ENCODE measurements at regions not wholly inside any gene's neighbourhood (a gene's known extent, or its start where the extent isn't known, plus 50 kb on each side); places are given as distances from the start of the nearest gene placed in this dataset.
"Not testable (repeated sequence)": the region's sequence is repeated elsewhere in the genome, so short reads cannot be mapped to it uniquely, and the experiment has no call there.

DNA sequence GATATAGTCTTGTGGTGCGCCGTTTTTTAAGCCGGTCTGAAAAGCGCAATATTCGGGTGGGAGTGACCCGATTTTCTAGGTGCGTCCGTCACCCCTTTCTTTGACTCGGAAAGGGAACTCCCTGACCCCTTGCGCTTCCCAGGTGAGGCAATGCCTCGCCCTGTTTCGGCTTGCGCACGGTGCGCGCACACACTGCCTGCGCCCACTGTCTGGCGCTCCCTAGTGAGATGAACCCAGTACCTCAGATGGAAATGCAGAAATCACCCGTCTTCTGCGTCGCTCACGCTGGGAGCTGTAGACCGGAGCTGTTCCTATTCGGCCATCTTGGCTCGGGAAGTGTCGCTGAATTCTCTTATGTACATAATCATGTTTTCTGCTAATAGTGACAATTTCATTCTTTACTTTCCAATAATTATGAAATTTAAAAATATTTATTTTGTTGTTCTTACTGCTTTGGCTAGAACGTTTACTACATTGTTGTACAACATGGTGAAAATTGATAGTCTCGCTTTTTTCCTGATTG, 61.2 kb upstream of the MINDY3 start:
- H3K27ac Mint-ChIP-seq; H3K27me3 Mint-ChIP-seq; H3K9me3 Mint-ChIP-seq (ENCODE audit: low read depth); H3K4me3 Mint-ChIP-seq; H3K36me3 Mint-ChIP-seq; H3K4me1 Mint-ChIP-seq (ENCODE audit: low read depth): not testable (repeated sequence)

DNA sequence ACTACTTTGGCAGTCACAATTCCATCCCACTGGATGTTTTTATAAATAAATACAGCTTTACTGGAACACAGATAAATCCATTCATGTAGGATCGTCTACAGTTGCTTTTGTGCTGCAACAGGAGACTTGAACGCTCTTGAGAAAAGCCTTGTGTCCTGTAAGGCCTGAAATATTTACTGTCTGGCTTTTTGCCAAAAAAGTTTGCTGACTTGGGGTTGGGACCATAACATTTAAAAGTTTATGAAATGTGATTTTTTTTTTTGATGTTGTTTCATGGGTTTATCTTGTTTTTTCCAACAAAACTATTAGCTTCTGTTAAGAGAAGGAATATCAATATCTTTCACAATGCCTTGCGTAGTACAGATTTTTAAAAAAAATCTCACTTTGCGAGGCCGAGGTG, 71.1 kb upstream of the MINDY3 start:
- Mint-ChIP-seq H3K27ac (no peak overlapping the region), H3K27me3 (peaks cover 26% of the 10 kb centered on the region), H3K9me3 (ENCODE audit: low read depth) (peaks cover 8% of the 10 kb centered on the region), H3K4me3 (no peak overlapping the region), H3K36me3 (no peaks in the 10 kb centered on the region), H3K4me1 (ENCODE audit: low read depth) (no peaks in the 10 kb centered on the region)

DNA sequence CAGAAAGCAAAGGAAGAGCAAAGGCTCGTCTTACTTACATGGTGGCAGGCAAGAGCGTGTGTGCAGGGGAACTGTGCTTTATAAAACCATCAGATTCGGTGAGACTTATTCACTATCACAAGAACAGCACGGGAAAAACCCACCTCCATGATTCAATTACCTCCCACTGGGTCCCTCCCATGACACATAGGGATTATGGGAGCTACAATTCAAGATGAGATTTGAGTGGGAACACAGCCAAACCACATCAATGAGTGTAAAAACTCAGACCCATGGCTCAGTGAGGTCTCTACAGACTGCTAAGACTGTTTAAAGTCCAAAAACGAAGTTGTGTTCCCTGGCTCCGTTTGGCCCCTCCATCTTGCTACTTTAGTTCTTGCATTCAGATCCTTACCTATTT, 79.2 kb upstream of the MINDY3 start:
- not testable (repeated sequence) for H3K27me3 Mint-ChIP-seq; H3K36me3 Mint-ChIP-seq; H3K4me3 Mint-ChIP-seq; H3K9me3 Mint-ChIP-seq (ENCODE audit: low read depth); H3K4me1 Mint-ChIP-seq (ENCODE audit: low read depth); H3K27ac Mint-ChIP-seq

- Mint-ChIP-seq H3K27me3 (peaks cover 9% of the 10 kb centered on the region), H3K4me1 (ENCODE audit: low read depth) (no peaks in the 10 kb centered on the region), H3K4me3 (no peak overlapping the region), H3K36me3 (no peaks in the 10 kb centered on the region), H3K9me3 (ENCODE audit: low read depth) (peaks cover 13% of the 10 kb centered on the region), H3K27ac (no peak overlapping the region)
Measured at GRCh38 chr10:15943426-15943825, 83.1 kb upstream of the MINDY3 start.

DNA sequence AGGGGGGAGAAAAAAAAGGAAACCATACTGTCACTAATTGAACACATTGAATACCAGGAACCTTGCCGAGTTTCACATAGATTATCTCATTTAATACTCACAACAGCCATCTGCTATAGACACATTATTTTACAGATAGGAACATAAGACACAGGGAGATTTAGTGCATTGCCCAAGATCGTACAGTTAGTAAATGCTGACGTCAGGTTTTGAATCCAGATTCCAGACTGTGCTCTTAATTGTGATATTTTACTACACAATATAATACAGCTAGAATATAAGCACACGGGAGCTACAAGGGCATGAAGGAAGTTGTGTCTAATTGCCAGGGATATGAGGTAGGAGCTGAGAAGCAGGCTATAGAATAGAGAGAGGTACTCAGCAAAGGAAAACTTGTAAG, 93.9 kb upstream of the MINDY3 start:
- Mint-ChIP-seq H3K9me3 (ENCODE audit: low read depth) (no peaks in the 10 kb centered on the region), H3K4me1 (ENCODE audit: low read depth) (no peaks in the 10 kb centered on the region), H3K27ac (no peak overlapping the region), H3K27me3 (peaks cover 4% of the 10 kb centered on the region), H3K4me3 (no peak overlapping the region), H3K36me3 (no peaks in the 10 kb centered on the region)

DNA sequence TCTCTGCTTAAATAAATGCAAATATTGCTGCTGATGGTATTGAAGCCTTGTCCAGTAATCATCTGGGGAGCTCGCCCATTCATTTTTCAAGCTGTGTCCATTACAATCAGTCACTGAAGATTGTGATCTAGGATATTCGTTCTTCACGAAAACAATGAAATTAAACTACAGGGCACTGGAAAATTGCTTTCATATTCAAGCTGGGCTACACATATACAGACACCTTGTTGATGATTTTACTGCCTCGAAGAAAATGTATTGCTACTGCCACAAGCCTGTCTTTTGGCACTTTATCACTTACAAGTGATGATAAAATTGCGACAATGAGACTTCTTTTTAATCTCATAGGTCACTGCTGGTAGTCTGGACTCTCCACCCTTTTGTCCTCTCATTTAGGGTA, 100.0 kb upstream of the MINDY3 start:
- no peaks in the 10 kb centered on the region for H3K4me1 Mint-ChIP-seq (ENCODE audit: low read depth)
- H3K4me3 Mint-ChIP-seq, result no peak overlapping the region
- no peaks in the 10 kb centered on the region for H3K36me3 Mint-ChIP-seq
- peaks cover 1% of the 10 kb centered on the region for H3K9me3 Mint-ChIP-seq (ENCODE audit: low read depth)
- peaks cover 8% of the 10 kb centered on the region for H3K27me3 Mint-ChIP-seq
- no peak overlapping the region for H3K27ac Mint-ChIP-seq

DNA sequence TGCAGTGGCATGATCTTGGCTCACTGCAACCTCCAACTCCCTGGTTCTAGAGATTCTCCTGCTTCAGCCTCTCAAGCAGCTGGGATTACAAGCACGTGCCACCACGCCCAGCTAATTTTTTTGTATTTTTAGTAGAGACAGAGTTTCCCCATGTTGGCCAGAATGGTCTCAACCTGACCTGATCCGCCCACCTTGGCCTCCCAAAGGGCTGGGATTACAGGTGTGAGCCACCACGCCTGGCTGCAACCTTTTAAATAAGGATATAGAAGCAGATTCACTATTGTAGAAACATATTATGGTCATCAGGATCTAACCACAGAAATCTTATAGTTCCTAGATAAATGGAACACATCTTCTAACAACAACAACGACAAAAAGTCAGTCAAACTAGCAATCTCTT, 112.4 kb upstream of the MINDY3 start:
- H3K4me1 Mint-ChIP-seq (ENCODE audit: low read depth); H3K36me3 Mint-ChIP-seq; H3K4me3 Mint-ChIP-seq; H3K27ac Mint-ChIP-seq; H3K27me3 Mint-ChIP-seq; H3K9me3 Mint-ChIP-seq (ENCODE audit: low read depth): not testable (repeated sequence)

DNA sequence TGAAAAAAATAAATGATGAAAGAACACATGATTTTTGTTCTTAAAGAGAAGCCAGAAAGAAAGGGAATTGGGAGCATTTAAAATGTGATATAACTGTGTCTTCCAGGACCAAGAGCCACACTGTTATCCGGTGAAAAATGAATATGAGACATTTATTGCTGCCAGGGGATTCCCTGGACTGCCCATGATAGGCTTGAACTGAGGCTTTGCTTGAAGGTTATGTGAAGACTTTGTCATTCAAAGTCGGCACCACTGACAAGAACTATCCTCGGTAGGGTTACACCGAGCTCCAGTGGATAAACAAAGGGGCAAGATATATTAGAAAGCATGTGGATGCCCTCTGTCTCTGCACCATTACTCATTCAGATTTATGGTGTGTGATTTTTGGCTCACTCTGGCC, 125.4 kb upstream of the MINDY3 start:
- Mint-ChIP-seq H3K9me3 (ENCODE audit: low read depth) (no peaks in the 10 kb centered on the region), H3K4me1 (ENCODE audit: low read depth) (no peaks in the 10 kb centered on the region), H3K4me3 (no peak overlapping the region), H3K27me3 (no peaks in the 10 kb centered on the region), H3K36me3 (no peaks in the 10 kb centered on the region), H3K27ac (no peak overlapping the region)

- no peaks in the 10 kb centered on the region for H3K9me3 Mint-ChIP-seq (ENCODE audit: low read depth)
- H3K4me3 Mint-ChIP-seq, result no peak overlapping the region
- H3K27ac Mint-ChIP-seq, result no peak overlapping the region
- H3K36me3 Mint-ChIP-seq, result no peaks in the 10 kb centered on the region
- H3K27me3 Mint-ChIP-seq, result no peaks in the 10 kb centered on the region
- H3K4me1 Mint-ChIP-seq (ENCODE audit: low read depth), result no peaks in the 10 kb centered on the region
Measured at GRCh38 chr10:15990535-15991129, 130.3 kb upstream of the MINDY3 start.

- peaks cover 5% of the 10 kb centered on the region for H3K27me3 Mint-ChIP-seq
- no peak overlapping the region for H3K27ac Mint-ChIP-seq
- H3K4me1 Mint-ChIP-seq (ENCODE audit: low read depth), result no peaks in the 10 kb centered on the region
- H3K9me3 Mint-ChIP-seq (ENCODE audit: low read depth), result peaks cover 3% of the 10 kb centered on the region
- H3K4me3 Mint-ChIP-seq, result no peak overlapping the region
- H3K36me3 Mint-ChIP-seq, result no peaks in the 10 kb centered on the region
Measured at GRCh38 chr10:15997313-15997712, 137.0 kb upstream of the MINDY3 start.

GRCh38 chr10:16001581-16001980, 141.3 kb upstream of the MINDY3 start:
- Mint-ChIP-seq H3K27me3 (peaks cover 5% of the 10 kb centered on the region), H3K9me3 (ENCODE audit: low read depth) (peaks cover 3% of the 10 kb centered on the region), H3K36me3 (no peaks in the 10 kb centered on the region), H3K27ac (no peak overlapping the region), H3K4me1 (ENCODE audit: low read depth) (no peaks in the 10 kb centered on the region), H3K4me3 (no peak overlapping the region)

GRCh38 chr10:16009785-16010184, 149.5 kb upstream of the MINDY3 start:
- Mint-ChIP-seq H3K4me3 (no peak overlapping the region), H3K9me3 (ENCODE audit: low read depth) (peaks cover 4% of the 10 kb centered on the region), H3K4me1 (ENCODE audit: low read depth) (no peaks in the 10 kb centered on the region), H3K36me3 (no peaks in the 10 kb centered on the region), H3K27ac (no peak overlapping the region), H3K27me3 (peaks cover 3% of the 10 kb centered on the region)

DNA sequence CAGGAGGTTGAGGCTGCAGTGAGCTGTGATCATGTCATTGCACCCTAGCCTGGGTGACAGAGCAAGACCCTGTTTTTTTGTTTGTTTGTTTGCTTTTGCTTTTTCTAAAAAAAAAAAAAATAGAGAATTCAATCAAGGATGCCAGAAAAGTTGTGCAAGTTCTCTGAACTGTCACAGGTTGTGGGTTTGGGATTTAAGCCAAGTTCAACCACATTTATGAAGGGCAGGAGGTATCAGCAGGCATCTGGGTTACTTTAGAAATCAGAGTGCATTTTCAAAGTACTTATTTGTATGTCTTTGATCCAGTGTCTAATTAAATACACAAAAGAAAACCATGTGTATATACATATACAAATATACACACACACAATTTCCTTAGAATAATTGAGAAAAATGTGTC, 151.2 kb upstream of the MINDY3 start:
- no peak overlapping the region for H3K4me3 Mint-ChIP-seq
- no peaks in the 10 kb centered on the region for H3K4me1 Mint-ChIP-seq (ENCODE audit: low read depth)
- peaks cover 4% of the 10 kb centered on the region for H3K9me3 Mint-ChIP-seq (ENCODE audit: low read depth)
- no peaks in the 10 kb centered on the region for H3K36me3 Mint-ChIP-seq
- H3K27me3 Mint-ChIP-seq, result peaks cover 3% of the 10 kb centered on the region
- H3K27ac Mint-ChIP-seq, result no peak overlapping the region

DNA sequence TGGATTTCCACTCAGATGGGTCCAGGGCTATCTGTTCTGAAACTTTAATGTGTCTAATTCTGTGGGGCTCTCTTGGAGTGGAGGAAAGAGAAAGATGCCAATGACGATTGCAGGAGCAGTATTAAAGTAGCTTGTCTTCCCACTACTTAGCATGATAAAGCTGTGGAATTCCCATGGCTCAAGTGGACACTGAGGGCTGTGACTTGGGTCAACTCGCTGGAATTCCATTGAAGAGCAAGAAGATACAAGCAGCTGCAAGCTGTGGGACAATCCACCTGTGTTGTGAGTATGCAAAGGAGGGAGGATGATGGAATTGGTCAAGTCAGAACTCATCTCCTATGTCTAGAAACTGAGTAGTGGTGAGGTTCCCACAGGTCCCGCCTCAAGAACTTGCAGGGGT, 154.2 kb upstream of the MINDY3 start:
- Mint-ChIP-seq H3K27me3 (peaks cover 3% of the 10 kb centered on the region), H3K4me1 (ENCODE audit: low read depth) (no peaks in the 10 kb centered on the region), H3K4me3 (no peak overlapping the region), H3K27ac (no peak overlapping the region), H3K36me3 (no peaks in the 10 kb centered on the region), H3K9me3 (ENCODE audit: low read depth) (peaks cover 4% of the 10 kb centered on the region)

GRCh38 chr10:16016688-16017087, 156.4 kb upstream of the MINDY3 start:
- H3K27ac Mint-ChIP-seq, result no peak overlapping the region
- H3K36me3 Mint-ChIP-seq, result no peaks in the 10 kb centered on the region
- peaks cover 3% of the 10 kb centered on the region for H3K9me3 Mint-ChIP-seq (ENCODE audit: low read depth)
- no peak overlapping the region for H3K4me3 Mint-ChIP-seq
- H3K27me3 Mint-ChIP-seq, result peaks cover 5% of the 10 kb centered on the region
- no peaks in the 10 kb centered on the region for H3K4me1 Mint-ChIP-seq (ENCODE audit: low read depth)

DNA sequence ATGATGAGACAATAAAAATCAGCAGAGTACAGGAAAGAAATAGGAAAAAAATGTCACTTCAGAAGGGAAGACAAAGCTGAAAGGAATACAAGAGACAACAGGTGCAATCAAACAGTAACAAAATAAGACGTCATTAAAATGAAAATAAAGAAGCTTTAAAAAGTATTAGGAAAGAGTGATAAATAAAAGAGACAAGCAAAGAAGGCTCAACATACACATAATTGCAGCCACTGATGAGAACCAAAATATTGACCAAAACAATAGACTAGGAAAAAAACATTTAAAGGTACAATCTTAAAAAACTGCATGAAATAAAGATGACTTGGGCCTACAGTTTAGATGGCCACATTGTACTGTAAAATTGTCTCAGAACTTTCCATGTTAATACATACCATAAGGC, 160.5 kb upstream of the MINDY3 start:
- H3K36me3 Mint-ChIP-seq, result no peaks in the 10 kb centered on the region
- no peak overlapping the region for H3K4me3 Mint-ChIP-seq
- no peaks in the 10 kb centered on the region for H3K9me3 Mint-ChIP-seq (ENCODE audit: low read depth)
- no peaks in the 10 kb centered on the region for H3K4me1 Mint-ChIP-seq (ENCODE audit: low read depth)
- peaks cover 3% of the 10 kb centered on the region for H3K27me3 Mint-ChIP-seq
- no peak overlapping the region for H3K27ac Mint-ChIP-seq
